ENCODE measurements at regions not wholly inside any gene's neighbourhood (a gene's known extent, or its start where the extent isn't known, plus 50 kb on each side); places are given as distances from the start of the nearest gene placed in this dataset.
"Not testable (repeated sequence)": the region's sequence is repeated elsewhere in the genome, so short reads cannot be mapped to it uniquely, and the experiment has no call there.

GRCh38 chrY:7850191-7850590, 938.6 kb upstream of the AMELY start:
- H3K36me3 ChIP-seq (ENCODE audit: insufficient read depth, low read length): no peaks in the 10 kb centered on the region
- Mint-ChIP-seq H3K27ac (no peak overlapping the region), H3K36me3 (no peaks in the 10 kb centered on the region), H3K27me3 (peaks cover 0 to 2% of the 10 kb centered on the region in 2 donors), H3K4me3 (no peak overlapping the region), H3K4me1 (no peaks in the 10 kb centered on the region), H3K9me3 (no peaks in the 10 kb centered on the region)
- DNase-seq: no peak
- intact Hi-C loops (cut with micrococcal nuclease): no loop called here
- H3K4me1 ChIP-seq (ENCODE audit: insufficient read depth, low read length): no peaks in the 10 kb centered on the region
- CTCF ChIA-PET (ENCODE audit: partially characterized antibody): no interaction called here
- no peaks in the 10 kb centered on the region for H3K27me3 ChIP-seq (ENCODE audit: insufficient read depth, low read length)
- no peak overlapping the region for H3K4me3 ChIP-seq (ENCODE audit: low read length in 2 of 2)
- POLR2A ChIA-PET (ENCODE audit: partially characterized antibody): no interaction called here
- no peaks in the 10 kb centered on the region for H3K9me3 ChIP-seq (ENCODE audit: control insufficient read depth in 1 of 2, low read length in 2 of 2)
- H3K27ac ChIP-seq (ENCODE audit: low read depth, low read length): no peak overlapping the region

GRCh38 chrY:7845776-7846175, 934.2 kb upstream of the AMELY start:
- Mint-ChIP-seq H3K36me3 (no peaks in the 10 kb centered on the region), H3K27me3 (no peaks in the 10 kb centered on the region), H3K27ac (no peak overlapping the region), H3K4me3 (no peak overlapping the region), H3K9me3 (no peaks in the 10 kb centered on the region), H3K4me1 (no peaks in the 10 kb centered on the region)
- no peaks in the 10 kb centered on the region for H3K27me3 ChIP-seq (ENCODE audit: insufficient read depth, low read length)
- H3K36me3 ChIP-seq (ENCODE audit: insufficient read depth, low read length): no peaks in the 10 kb centered on the region
- ChIA-PET CTCF (ENCODE audit: partially characterized antibody) (no interaction called here), POLR2A (ENCODE audit: partially characterized antibody) (no interaction called here)
- no peak overlapping the region for H3K4me3 ChIP-seq (ENCODE audit: low read length in 2 of 2)
- H3K27ac ChIP-seq (ENCODE audit: low read depth, low read length): no peak overlapping the region
- no peak for DNase-seq
- intact Hi-C loops (cut with micrococcal nuclease): no loop called here
- H3K4me1 ChIP-seq (ENCODE audit: insufficient read depth, low read length): no peaks in the 10 kb centered on the region
- no peaks in the 10 kb centered on the region for H3K9me3 ChIP-seq (ENCODE audit: control insufficient read depth in 1 of 2, low read length in 2 of 2)

- POLR2A ChIA-PET (ENCODE audit: partially characterized antibody): no interaction called here
- no peaks in the 10 kb centered on the region for H3K9me3 Mint-ChIP-seq
- no peaks in the 10 kb centered on the region for H3K4me1 Mint-ChIP-seq
These were observed 925.5 kb upstream of the AMELY start for GRCh38 chrY:7837046-7837445.

GRCh38 chrY:7836366-7836765, 924.8 kb upstream of the AMELY start:
- DNase-seq: no peak
- Mint-ChIP-seq H3K27ac (no peak overlapping the region), H3K9me3 (no peaks in the 10 kb centered on the region), H3K4me3 (no peak overlapping the region), H3K4me1 (no peaks in the 10 kb centered on the region), H3K36me3 (no peaks in the 10 kb centered on the region), H3K27me3 (peaks cover 0 to 2% of the 10 kb centered on the region in 2 donors)
- CTCF ChIA-PET (ENCODE audit: partially characterized antibody): no interaction called here
- no peaks in the 10 kb centered on the region for H3K36me3 ChIP-seq (ENCODE audit: insufficient read depth, low read length)
- no peak overlapping the region for H3K4me3 ChIP-seq (ENCODE audit: low read length in 2 of 2)
- intact Hi-C loops (cut with micrococcal nuclease): no loop called here
- H3K9me3 ChIP-seq (ENCODE audit: control insufficient read depth in 1 of 2, low read length in 2 of 2): no peaks in the 10 kb centered on the region
- no peaks in the 10 kb centered on the region for H3K4me1 ChIP-seq (ENCODE audit: insufficient read depth, low read length)
- no peaks in the 10 kb centered on the region for H3K27me3 ChIP-seq (ENCODE audit: insufficient read depth, low read length)
- POLR2A ChIA-PET (ENCODE audit: partially characterized antibody): no interaction called here
- H3K27ac ChIP-seq (ENCODE audit: low read depth, low read length): no peak overlapping the region

More at GRCh38 chrY:7837046-7837445, 925.5 kb upstream of the AMELY start:
- no peak overlapping the region for H3K4me3 Mint-ChIP-seq
- CTCF ChIA-PET (ENCODE audit: partially characterized antibody): no interaction called here
- no peak overlapping the region for H3K27ac Mint-ChIP-seq
- Histone ChIP-seq H3K4me1 (ENCODE audit: insufficient read depth, low read length) (no peaks in the 10 kb centered on the region), H3K9me3 (ENCODE audit: control insufficient read depth in 1 of 2, low read length in 2 of 2) (no peaks in the 10 kb centered on the region), H3K27me3 (ENCODE audit: insufficient read depth, low read length) (no peaks in the 10 kb centered on the region), H3K4me3 (ENCODE audit: low read length in 2 of 2) (no peak overlapping the region), H3K27ac (ENCODE audit: low read depth, low read length) (no peak overlapping the region), H3K36me3 (ENCODE audit: insufficient read depth, low read length) (no peaks in the 10 kb centered on the region)
- intact Hi-C loops (cut with micrococcal nuclease): no loop called here
- peaks cover 0 to 2% of the 10 kb centered on the region in 2 donors for H3K27me3 Mint-ChIP-seq
- DNase-seq: no peak
- no peaks in the 10 kb centered on the region for H3K36me3 Mint-ChIP-seq

GRCh38 chrY:7835416-7835815, 923.9 kb upstream of the AMELY start:
- H3K36me3 ChIP-seq (ENCODE audit: insufficient read depth, low read length): no peaks in the 10 kb centered on the region
- H3K27me3 ChIP-seq (ENCODE audit: insufficient read depth, low read length): no peaks in the 10 kb centered on the region
- Mint-ChIP-seq H3K4me3 (no peak overlapping the region), H3K9me3 (no peaks in the 10 kb centered on the region), H3K27me3 (peaks cover 0 to 2% of the 10 kb centered on the region in 2 donors), H3K27ac (no peak overlapping the region), H3K4me1 (no peaks in the 10 kb centered on the region), H3K36me3 (no peaks in the 10 kb centered on the region)
- DNase-seq: no peak
- POLR2A ChIA-PET (ENCODE audit: partially characterized antibody): no interaction called here
- intact Hi-C loops (cut with micrococcal nuclease): no loop called here
- CTCF ChIA-PET (ENCODE audit: partially characterized antibody): no interaction called here
- no peaks in the 10 kb centered on the region for H3K4me1 ChIP-seq (ENCODE audit: insufficient read depth, low read length)
- H3K4me3 ChIP-seq (ENCODE audit: low read length in 2 of 2): no peak overlapping the region
- no peak overlapping the region for H3K27ac ChIP-seq (ENCODE audit: low read depth, low read length)
- no peaks in the 10 kb centered on the region for H3K9me3 ChIP-seq (ENCODE audit: control insufficient read depth in 1 of 2, low read length in 2 of 2)

GRCh38 chrY:7834284-7834683, 922.7 kb upstream of the AMELY start:
- Histone ChIP-seq H3K36me3 (ENCODE audit: insufficient read depth, low read length) (no peaks in the 10 kb centered on the region), H3K27me3 (ENCODE audit: insufficient read depth, low read length) (no peaks in the 10 kb centered on the region), H3K9me3 (ENCODE audit: control insufficient read depth in 1 of 2, low read length in 2 of 2) (no peaks in the 10 kb centered on the region), H3K4me3 (ENCODE audit: low read length in 2 of 2) (no peak overlapping the region), H3K4me1 (ENCODE audit: insufficient read depth, low read length) (no peaks in the 10 kb centered on the region), H3K27ac (ENCODE audit: low read depth, low read length) (no peak overlapping the region)
- CTCF ChIA-PET (ENCODE audit: partially characterized antibody): no interaction called here
- Mint-ChIP-seq H3K27ac (no peak overlapping the region), H3K4me3 (no peak overlapping the region), H3K4me1 (no peaks in the 10 kb centered on the region), H3K9me3 (no peaks in the 10 kb centered on the region), H3K36me3 (no peaks in the 10 kb centered on the region), H3K27me3 (peaks cover 0 to 2% of the 10 kb centered on the region in 2 donors)
- intact Hi-C loops (cut with micrococcal nuclease): no loop called here
- DNase-seq: no peak
- POLR2A ChIA-PET (ENCODE audit: partially characterized antibody): no interaction called here

GRCh38 chrY:7830881-7831280, 919.3 kb upstream of the AMELY start:
- H3K36me3 Mint-ChIP-seq; H3K27me3 ChIP-seq (ENCODE audit: insufficient read depth, low read length); H3K27ac ChIP-seq (ENCODE audit: low read depth, low read length); H3K4me1 ChIP-seq (ENCODE audit: insufficient read depth, low read length); DNase-seq; H3K27me3 Mint-ChIP-seq; H3K4me1 Mint-ChIP-seq; intact Hi-C loops (cut with micrococcal nuclease); H3K4me3 ChIP-seq (ENCODE audit: low read length in 2 of 2); H3K9me3 Mint-ChIP-seq; CTCF ChIA-PET (ENCODE audit: partially characterized antibody); POLR2A ChIA-PET (ENCODE audit: partially characterized antibody); H3K27ac Mint-ChIP-seq; H3K9me3 ChIP-seq (ENCODE audit: control insufficient read depth in 1 of 2, low read length in 2 of 2); H3K36me3 ChIP-seq (ENCODE audit: insufficient read depth, low read length); H3K4me3 Mint-ChIP-seq: not testable (repeated sequence)

GRCh38 chrY:7826533-7826932, 915.0 kb upstream of the AMELY start:
- Mint-ChIP-seq H3K9me3 (no peaks in the 10 kb centered on the region), H3K36me3 (no peaks in the 10 kb centered on the region)
- CTCF ChIA-PET (ENCODE audit: partially characterized antibody): no interaction called here

More at GRCh38 chrY:7826533-7826932, 915.0 kb upstream of the AMELY start:
- DNase-seq: no peak
- no peaks in the 10 kb centered on the region for H3K4me1 ChIP-seq (ENCODE audit: insufficient read depth, low read length)
- Mint-ChIP-seq H3K27ac (no peak overlapping the region), H3K4me3 (no peak overlapping the region), H3K27me3 (no peaks in the 10 kb centered on the region), H3K4me1 (no peaks in the 10 kb centered on the region)
- intact Hi-C loops (cut with micrococcal nuclease): no loop called here
- no peak overlapping the region for H3K4me3 ChIP-seq (ENCODE audit: low read length in 2 of 2)
- POLR2A ChIA-PET (ENCODE audit: partially characterized antibody): no interaction called here
- no peaks in the 10 kb centered on the region for H3K36me3 ChIP-seq (ENCODE audit: insufficient read depth, low read length)
- no peaks in the 10 kb centered on the region for H3K27me3 ChIP-seq (ENCODE audit: insufficient read depth, low read length)
- H3K27ac ChIP-seq (ENCODE audit: low read depth, low read length): no peak overlapping the region
- H3K9me3 ChIP-seq (ENCODE audit: control insufficient read depth in 1 of 2, low read length in 2 of 2): no peaks in the 10 kb centered on the region
